Fibroblast of pulmonary artery (primary cell): ENCODE measurements at regions not wholly inside any gene's neighbourhood (a gene's known extent, or its start where the extent isn't known, plus 50 kb on each side); places are given as distances from the start of the nearest gene placed in this dataset.
A peak's percentile ranks its signal among the peaks of the same experiment; 100 is the strongest.

Experiments used
- DNase-seq: peaks from one replicate; pipeline ENCODE4 v3.0.0-alpha.2; 2010; ENCODE audit warnings: low read depth
- H3K4me3 ChIP-seq: replicated peaks from 2 replicates; pipeline ENCODE4 v1.5.1; 2011; ENCODE audit warnings: low read depth, mild to moderate bottlenecking, control low read depth, low read length, moderate library complexity
- CTCF ChIP-seq: IDR thresholded peaks from 2 replicates; pipeline ENCODE4 v1.5.1; 2011; ENCODE audit warnings: mild to moderate bottlenecking, control low read depth, low read length, inconsistent platforms; ENCODE audit errors: missing control alignments

DNA sequence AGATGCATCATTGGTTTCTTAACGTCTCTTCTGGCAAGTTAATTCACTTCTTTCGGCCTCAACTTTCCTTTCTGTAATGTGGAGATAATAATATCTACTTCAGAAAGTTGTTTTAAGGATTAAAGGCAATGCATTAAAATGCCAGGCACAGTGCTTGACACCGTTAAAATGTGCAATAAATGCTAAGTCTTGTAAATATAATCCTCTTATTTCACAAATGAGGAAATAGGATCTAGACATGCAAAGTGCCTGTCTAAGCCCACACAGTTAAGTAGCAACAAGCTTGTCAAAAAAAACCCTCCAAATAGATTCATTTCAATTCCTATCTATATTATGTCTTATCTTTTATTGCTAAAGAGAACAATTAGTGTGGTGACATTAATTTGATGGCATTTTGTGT is 86.4 kb upstream of the TSC22D1 start:
- H3K4me3 ChIP-seq, result no peak overlapping the region
- no peak for TF ChIP-seq CTCF
- no peak for DNase-seq

GRCh38 chr13:44661936-44662335 is 85.8 kb upstream of the TSC22D1 start:
- H3K4me3 ChIP-seq, result no peak overlapping the region
- TF ChIP-seq CTCF, result no peak
- DNase-seq, result no peak

- TF ChIP-seq CTCF, result no peak
- H3K4me3 ChIP-seq, result no peak overlapping the region
- DNase-seq, result no peak
Measured at GRCh38 chr13:44660050-44660449, 83.9 kb upstream of the TSC22D1 start.

DNA sequence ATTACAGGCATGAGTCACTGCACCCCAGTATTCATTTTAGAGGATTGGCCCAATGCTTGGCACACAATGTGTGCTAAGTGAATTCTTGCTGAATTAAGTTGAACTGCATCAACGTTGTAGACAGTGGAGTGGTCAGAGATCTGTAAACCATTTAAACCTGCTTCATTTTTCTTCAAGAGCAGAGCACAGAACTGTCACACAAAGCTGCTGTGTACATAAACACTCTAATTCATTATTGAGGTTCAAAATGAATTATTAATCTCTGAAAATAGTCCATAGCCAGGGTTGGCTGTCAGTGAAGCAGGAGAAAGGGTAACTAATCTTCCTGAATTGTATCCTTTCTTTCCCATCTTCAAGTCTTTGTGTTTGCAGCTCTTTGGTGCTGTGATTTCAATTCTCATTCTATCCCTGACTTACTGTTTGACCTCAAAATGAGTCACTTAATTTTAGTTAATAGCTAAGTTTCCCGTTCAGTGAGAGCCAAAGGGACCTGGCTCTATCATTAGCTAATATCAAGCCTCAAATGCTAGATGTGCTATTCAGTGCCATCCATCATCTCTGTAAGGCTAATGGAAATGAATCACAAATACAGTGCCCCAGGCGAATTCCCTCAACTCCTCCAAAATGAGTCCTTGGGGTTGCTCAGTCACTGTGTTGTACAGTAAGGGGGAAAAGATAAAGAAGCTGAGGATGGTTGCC is 77.0 kb upstream of the TSC22D1 start:
- no peak for DNase-seq
- TF ChIP-seq CTCF, result no peak
- no peak overlapping the region for H3K4me3 ChIP-seq

DNA sequence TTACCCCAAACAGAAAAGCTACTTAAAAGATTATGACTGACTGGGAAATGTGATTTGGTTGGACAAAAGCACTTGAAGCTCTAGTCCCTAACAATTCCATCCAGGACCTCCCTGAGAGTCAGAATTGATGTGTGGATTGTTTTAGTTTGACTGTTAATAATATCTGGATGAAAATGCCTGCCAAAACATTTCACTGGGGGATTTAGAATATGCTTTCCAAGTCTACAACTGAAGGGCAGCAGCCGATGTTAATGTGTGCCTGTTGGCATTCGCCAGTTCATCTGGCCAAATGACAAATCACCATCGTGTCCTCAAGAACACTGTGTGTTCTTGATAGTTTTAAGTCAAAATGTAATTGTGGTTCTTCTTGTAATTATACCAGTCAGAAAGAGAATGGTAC is 76.0 kb upstream of the TSC22D1 start:
- TF ChIP-seq CTCF, result no peak
- no peak for DNase-seq
- H3K4me3 ChIP-seq, result no peak overlapping the region

GRCh38 chr13:44651724-44652123 is 75.6 kb upstream of the TSC22D1 start:
- no peak overlapping the region for H3K4me3 ChIP-seq
- no peak for DNase-seq
- no peak for TF ChIP-seq CTCF

GRCh38 chr13:44651209-44651608 is 75.1 kb upstream of the TSC22D1 start:
- TF ChIP-seq CTCF, result peak; percentile 12
- H3K4me3 ChIP-seq, result no peak overlapping the region
- no peak for DNase-seq
